ENCODE measurements at regions not wholly inside any gene's neighbourhood (a gene's known extent, or its start where the extent isn't known, plus 50 kb on each side); places are given as distances from the start of the nearest gene placed in this dataset.

DNA sequence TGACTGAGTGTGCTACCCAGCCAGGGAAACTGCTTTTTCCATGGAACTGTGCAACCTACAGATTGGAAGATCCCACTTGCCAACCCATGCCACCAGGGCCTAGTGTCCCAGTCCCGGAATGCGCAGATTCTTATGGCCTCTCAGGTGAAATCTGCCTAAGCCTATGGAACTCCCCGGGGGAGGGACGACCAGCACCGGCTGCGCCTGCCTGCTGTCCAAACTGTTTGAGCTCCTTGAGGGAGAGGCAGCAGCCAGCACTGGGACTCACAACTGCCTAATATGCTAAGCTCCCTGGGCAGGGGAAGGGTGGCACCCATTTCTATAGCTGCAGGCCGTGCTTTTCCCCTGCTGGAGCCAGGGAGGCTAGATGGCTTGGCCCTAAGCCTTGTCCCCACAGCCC lies 92.5 kb upstream of the GZMB start:
- TF ChIP-seq RAD21 (conservative IDR thresholded peaks at IDR 0.05 in 1 of 2, IDR thresholded peaks at IDR 0.05 in 1 of 2), result no peak
- TF ChIP-seq CTCF (IDR thresholded peaks at IDR 0.05), result no peak
- no peak for TF ChIP-seq FOSL2 (IDR thresholded peaks at IDR 0.05)
- no peak for TF ChIP-seq FOSL2 (CRISPR knock-in tag; IDR thresholded peaks at IDR 0.05)
- TF ChIP-seq ESRRA (IDR thresholded peaks at IDR 0.05; ENCODE audit: borderline replicate concordance, low read length), result no peak
- no peak for TF ChIP-seq POLR2A (IDR thresholded peaks at IDR 0.05; ENCODE audit: low read length)

All from A549 (cell line).